Astrocyte (in vitro differentiated cells and primary cell): ENCODE measurements at regions not wholly inside any gene's neighbourhood (a gene's known extent, or its start where the extent isn't known, plus 50 kb on each side); places are given as distances from the start of the nearest gene placed in this dataset.

Experiments used
- DNase-seq: peaks from one replicate; pipeline ENCODE4 v3.0.0-alpha.2; 2010; ENCODE audit warnings: low read depth
- FAIRE-seq: peaks from 2 replicates; lab custom pipeline; 2011; peaks lifted over from hg19 to GRCh38; lab: Jason Lieb, UNC
- H2AFZ ChIP-seq: 2 replicates; pipeline ENCODE4 v1.6.0; 2012; ENCODE audit warnings: low read depth, low read length, inconsistent platforms
- H3K27ac ChIP-seq: 2 replicates; pipeline ENCODE4 v1.5.1; 2011; ENCODE audit warnings: low read depth, low read length, inconsistent platforms
- H3K27me3 ChIP-seq: 2 replicates; pipeline ENCODE4 v1.6.0; 2011; ENCODE audit warnings: low read length, inconsistent platforms; ENCODE audit not compliant: insufficient read depth
- H3K36me3 ChIP-seq: 2 replicates; pipeline ENCODE4 v1.5.1; 2011; ENCODE audit warnings: low read length, inconsistent platforms; ENCODE audit not compliant: insufficient read depth
- H3K4me1 ChIP-seq: 2 replicates; pipeline ENCODE4 v1.5.1; 2011; ENCODE audit warnings: low read length, inconsistent platforms; ENCODE audit not compliant: insufficient read depth
- H3K4me2 ChIP-seq: 2 replicates; pipeline ENCODE4 v1.6.0; 2012; ENCODE audit warnings: low read length, inconsistent platforms
- H3K4me3 ChIP-seq: 2 replicates; pipeline ENCODE4 v1.5.1; 2011; ENCODE audit warnings: low read depth, mild to moderate bottlenecking, low read length, inconsistent platforms; ENCODE audit not compliant: insufficient read depth
- H3K79me2 ChIP-seq: 2 replicates; pipeline ENCODE4 v1.6.0; 2012; ENCODE audit warnings: mild to moderate bottlenecking, low read length, inconsistent platforms; ENCODE audit not compliant: insufficient read depth
- H3K9ac ChIP-seq: 2 replicates; pipeline ENCODE4 v1.6.0; 2012; ENCODE audit warnings: mild to moderate bottlenecking, low read length, inconsistent platforms
- H3K9me3 ChIP-seq: 2 replicates; pipeline ENCODE4 v1.5.1; 2012; ENCODE audit warnings: low read depth, mild to moderate bottlenecking, low read length, inconsistent platforms; ENCODE audit not compliant: insufficient read depth
- H4K20me1 ChIP-seq: 2 replicates; pipeline ENCODE4 v1.6.0; 2012; ENCODE audit warnings: low read length, inconsistent platforms; ENCODE audit not compliant: insufficient read depth
- H3K27ac Mint-ChIP-seq: one replicate; pipeline ENCODE4 v1.8.0; 2021; ENCODE audit warnings: mild to moderate bottlenecking, mixed read lengths; ENCODE audit not compliant: unreplicated experiment
- H3K27me3 Mint-ChIP-seq: one replicate; pipeline ENCODE4 v1.8.0; 2021; ENCODE audit warnings: low read depth, mixed read lengths; ENCODE audit not compliant: unreplicated experiment
- H3K36me3 Mint-ChIP-seq: one replicate; pipeline ENCODE4 v1.8.0; 2021; ENCODE audit warnings: low read depth, mixed read lengths; ENCODE audit not compliant: unreplicated experiment
- H3K4me1 Mint-ChIP-seq: one replicate; pipeline ENCODE4 v1.8.0; 2021; ENCODE audit warnings: low read depth, mixed read lengths; ENCODE audit not compliant: unreplicated experiment
- H3K4me3 Mint-ChIP-seq: one replicate; pipeline ENCODE4 v1.8.0; 2021; ENCODE audit warnings: mild to moderate bottlenecking, moderate library complexity, mixed read lengths; ENCODE audit not compliant: unreplicated experiment
- H3K9me3 Mint-ChIP-seq: one replicate; pipeline ENCODE4 v1.8.0; 2021; ENCODE audit warnings: mild to moderate bottlenecking, mixed read lengths; ENCODE audit not compliant: unreplicated experiment
- EZH2 ChIP-seq: IDR thresholded peaks from 2 replicates; pipeline ENCODE4 v1.6.1; 2012; ENCODE audit warnings: mild to moderate bottlenecking, low read length, inconsistent platforms; ENCODE audit not compliant: insufficient read depth
- TF ChIP-seq, protein P1 (sequence below): IDR thresholded peaks from 2 replicates; pipeline ENCODE4 v1.5.1; 2011; ENCODE audit warnings: low read depth, mild to moderate bottlenecking, inconsistent platforms, low read length, moderate library complexity; ENCODE audit not compliant: insufficient read depth

DNA sequence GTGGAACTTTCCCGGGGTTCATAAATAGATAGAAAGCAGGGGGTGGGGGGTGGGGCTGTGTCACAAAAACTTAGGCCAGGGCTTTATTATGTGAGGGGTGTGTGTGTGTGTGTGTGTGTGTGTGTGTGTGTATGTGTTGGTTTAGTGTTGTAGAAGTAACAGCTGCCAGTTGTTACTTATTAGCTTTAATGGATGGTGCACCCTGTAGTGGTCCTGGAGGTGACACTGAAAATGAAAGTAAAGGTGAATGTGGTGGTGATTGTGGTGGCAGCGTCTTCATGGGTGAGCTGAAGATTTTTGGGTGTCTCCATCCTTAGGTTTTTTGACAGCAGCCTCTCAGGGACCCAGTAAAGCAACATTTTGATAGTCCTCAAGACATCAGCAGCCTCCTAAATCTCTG, 449.9 kb downstream of the PDCD6IP start:
- H3K27ac ChIP-seq: no peak overlapping the region
- H3K4me3 ChIP-seq: no peak overlapping the region
- Mint-ChIP-seq H3K27ac (no peak overlapping the region), H3K36me3 (no peaks in the 10 kb centered on the region), H3K9me3 (no peaks in the 10 kb centered on the region), H3K4me1 (no peaks in the 10 kb centered on the region), H3K4me3 (no peak overlapping the region), H3K27me3 (no peaks in the 10 kb centered on the region)
- H4K20me1 ChIP-seq: no peaks in the 10 kb centered on the region
- no peaks in the 10 kb centered on the region for H3K36me3 ChIP-seq
- no peaks in the 10 kb centered on the region for H3K4me1 ChIP-seq
- H3K4me2 ChIP-seq: no peak overlapping the region
- FAIRE-seq (no peak), DNase-seq (no peak)
- TF ChIP-seq EZH2: no peak
- TF ChIP-seq, protein P1, sequence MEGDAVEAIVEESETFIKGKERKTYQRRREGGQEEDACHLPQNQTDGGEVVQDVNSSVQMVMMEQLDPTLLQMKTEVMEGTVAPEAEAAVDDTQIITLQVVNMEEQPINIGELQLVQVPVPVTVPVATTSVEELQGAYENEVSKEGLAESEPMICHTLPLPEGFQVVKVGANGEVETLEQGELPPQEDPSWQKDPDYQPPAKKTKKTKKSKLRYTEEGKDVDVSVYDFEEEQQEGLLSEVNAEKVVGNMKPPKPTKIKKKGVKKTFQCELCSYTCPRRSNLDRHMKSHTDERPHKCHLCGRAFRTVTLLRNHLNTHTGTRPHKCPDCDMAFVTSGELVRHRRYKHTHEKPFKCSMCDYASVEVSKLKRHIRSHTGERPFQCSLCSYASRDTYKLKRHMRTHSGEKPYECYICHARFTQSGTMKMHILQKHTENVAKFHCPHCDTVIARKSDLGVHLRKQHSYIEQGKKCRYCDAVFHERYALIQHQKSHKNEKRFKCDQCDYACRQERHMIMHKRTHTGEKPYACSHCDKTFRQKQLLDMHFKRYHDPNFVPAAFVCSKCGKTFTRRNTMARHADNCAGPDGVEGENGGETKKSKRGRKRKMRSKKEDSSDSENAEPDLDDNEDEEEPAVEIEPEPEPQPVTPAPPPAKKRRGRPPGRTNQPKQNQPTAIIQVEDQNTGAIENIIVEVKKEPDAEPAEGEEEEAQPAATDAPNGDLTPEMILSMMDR: no peak
- no peaks in the 10 kb centered on the region for H3K9me3 ChIP-seq
- no peaks in the 10 kb centered on the region for H3K27me3 ChIP-seq
- H3K9ac ChIP-seq: no peak overlapping the region
- no peaks in the 10 kb centered on the region for H3K79me2 ChIP-seq
- no peak overlapping the region for H2AFZ ChIP-seq

DNA sequence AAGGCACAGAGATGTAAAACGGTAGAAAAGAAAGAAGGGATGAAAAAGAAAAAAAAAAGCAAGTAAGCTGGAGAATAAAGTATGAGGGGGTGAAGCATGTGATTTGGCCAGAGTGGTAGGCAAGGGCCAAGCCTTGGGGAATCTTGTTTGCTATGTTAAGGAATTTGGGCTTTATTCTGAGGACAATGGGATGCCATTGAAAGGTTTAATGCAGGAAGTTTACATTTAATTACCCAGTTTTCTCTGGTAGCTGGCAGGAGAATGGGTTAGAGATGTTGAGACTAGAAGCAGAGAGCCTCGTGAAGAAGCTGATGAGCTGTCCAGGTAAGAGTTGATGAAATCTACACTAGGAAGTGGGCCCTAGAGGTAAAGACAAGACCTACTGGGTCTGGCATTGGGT, 455.9 kb downstream of the PDCD6IP start:
- Mint-ChIP-seq H3K36me3 (no peaks in the 10 kb centered on the region), H3K27ac (peak overlapping the region; percentile 12), H3K27me3 (peaks cover 4% of the 10 kb centered on the region), H3K4me1 (peaks cover 8% of the 10 kb centered on the region), H3K4me3 (no peak overlapping the region), H3K9me3 (no peaks in the 10 kb centered on the region)
- Histone ChIP-seq H3K27ac (no peak overlapping the region), H3K4me2 (no peak overlapping the region), H3K27me3 (no peaks in the 10 kb centered on the region), H4K20me1 (no peaks in the 10 kb centered on the region), H3K4me3 (no peak overlapping the region), H3K79me2 (no peaks in the 10 kb centered on the region), H2AFZ (no peak overlapping the region), H3K36me3 (no peaks in the 10 kb centered on the region), H3K4me1 (no peaks in the 10 kb centered on the region), H3K9ac (no peak overlapping the region), H3K9me3 (no peaks in the 10 kb centered on the region)
- DNase-seq (no peak), FAIRE-seq (no peak)
- no peak for TF ChIP-seq EZH2
- TF ChIP-seq, protein P1: no peak

DNA sequence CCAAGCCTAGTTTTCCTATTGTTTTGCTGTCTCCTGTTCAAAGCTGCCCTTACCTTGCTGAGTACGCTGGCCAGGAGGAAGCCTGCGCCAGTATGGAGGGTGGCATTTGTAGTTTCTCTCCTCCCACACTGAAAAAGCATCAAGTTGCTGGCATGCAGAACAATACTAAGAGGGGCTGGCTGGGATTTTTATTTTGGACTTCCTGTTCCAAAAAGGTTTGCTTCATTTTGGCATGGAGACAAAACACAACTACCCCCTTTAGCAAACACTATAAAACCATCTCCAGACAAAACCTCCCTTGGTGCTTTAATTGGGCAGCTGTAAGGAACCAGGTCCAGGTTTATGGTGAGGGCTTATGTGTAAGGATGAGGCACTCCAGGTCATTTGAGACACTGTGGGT, 457.6 kb downstream of the PDCD6IP start:
- Histone ChIP-seq H3K9ac (no peak overlapping the region), H3K4me2 (no peak overlapping the region), H3K9me3 (no peaks in the 10 kb centered on the region), H3K79me2 (no peaks in the 10 kb centered on the region), H3K4me3 (no peak overlapping the region), H3K27me3 (no peaks in the 10 kb centered on the region), H3K36me3 (no peaks in the 10 kb centered on the region), H4K20me1 (no peaks in the 10 kb centered on the region), H3K27ac (no peak overlapping the region), H2AFZ (no peak overlapping the region), H3K4me1 (peaks cover 3% of the 10 kb centered on the region)
- no peak overlapping the region for H3K4me3 Mint-ChIP-seq
- DNase-seq (no peak), FAIRE-seq (no peak)
- H3K36me3 Mint-ChIP-seq: no peaks in the 10 kb centered on the region
- TF ChIP-seq, protein P1: no peak
- TF ChIP-seq EZH2: no peak
- H3K4me1 Mint-ChIP-seq: peaks cover 18% of the 10 kb centered on the region
- no peaks in the 10 kb centered on the region for H3K9me3 Mint-ChIP-seq
- H3K27me3 Mint-ChIP-seq: peaks cover 4% of the 10 kb centered on the region
- H3K27ac Mint-ChIP-seq: no peak overlapping the region
